Neural progenitor cell (in vitro differentiated cells): ENCODE measurements at regions not wholly inside any gene's neighbourhood (a gene's known extent, or its start where the extent isn't known, plus 50 kb on each side); places are given as distances from the start of the nearest gene placed in this dataset.

Source experiments
- DNase-seq: peaks from one replicate; pipeline ENCODE4 v3.0.0-alpha.2; 2016; ENCODE audit warnings: low spot score
- H2AFZ ChIP-seq: fragments of 200-600 bp; sonication (generic); replicated peaks from 2 replicates; pipeline ENCODE4 v1.6.1; 2016; ENCODE audit warnings: antibody characterized with exemption
- H3F3A ChIP-seq: fragments of 200-600 bp; sonication (generic); 2 replicates; pipeline ENCODE4 v1.6.1; 2016; ENCODE audit warnings: antibody characterized with exemption, low read depth
- H3K27ac ChIP-seq: fragments of 200-600 bp; sonication (generic); 2 replicates; pipeline ENCODE4 v1.5.1; 2016; ENCODE audit warnings: mild to moderate bottlenecking
- H3K27me3 ChIP-seq: fragments of 200-600 bp; sonication (generic); 2 replicates; pipeline ENCODE4 v1.6.1; 2016; ENCODE audit warnings: mild to moderate bottlenecking, moderate library complexity
- H3K36me3 ChIP-seq: fragments of 200-600 bp; sonication (generic); 2 replicates; pipeline ENCODE4 v1.5.1; 2016
- H3K4me1 ChIP-seq: fragments of 200-600 bp; sonication (generic); 2 replicates; pipeline ENCODE4 v1.6.1; 2016; ENCODE audit warnings: mixed run types
- H3K4me2 ChIP-seq: fragments of 200-600 bp; sonication (generic); 2 replicates; pipeline ENCODE4 v1.6.1; 2016
- H3K4me3 ChIP-seq: fragments of 200-600 bp; sonication (generic); 2 replicates; pipeline ENCODE4 v1.5.1; 2016
- H3K79me2 ChIP-seq: fragments of 200-600 bp; sonication (generic); 2 replicates; pipeline ENCODE4 v1.6.1; 2016; ENCODE audit warnings: low read depth
- H3K9ac ChIP-seq: fragments of 200-600 bp; sonication (generic); 2 replicates; pipeline ENCODE4 v1.6.1; 2016
- H3K9me3 ChIP-seq: fragments of 200-600 bp; sonication (generic); 2 replicates; pipeline ENCODE4 v1.5.1; 2016; ENCODE audit warnings: low read depth
- H4K20me1 ChIP-seq: fragments of 200-600 bp; sonication (generic); 2 replicates; pipeline ENCODE4 v1.6.1; 2016; ENCODE audit warnings: low read depth
- H3K27ac Mint-ChIP-seq: 3 replicates; pipeline ENCODE4 v1.8.0; 2021; ENCODE audit warnings: mixed read lengths
- H3K27me3 Mint-ChIP-seq: 2 replicates; pipeline ENCODE4 v1.8.0; 2022; ENCODE audit warnings: low read depth, mild to moderate bottlenecking, inconsistent platforms, moderate library complexity, mixed read lengths; ENCODE audit not compliant: insufficient read depth
- H3K36me3 Mint-ChIP-seq: 3 replicates; pipeline ENCODE4 v1.8.0; 2021; ENCODE audit warnings: mixed read lengths
- H3K4me1 Mint-ChIP-seq: 3 replicates; pipeline ENCODE4 v1.8.0; 2021; ENCODE audit warnings: mixed read lengths
- H3K4me3 Mint-ChIP-seq: 3 replicates; pipeline ENCODE4 v1.8.0; 2021; ENCODE audit warnings: mild to moderate bottlenecking, moderate library complexity, mixed read lengths
- H3K9me3 Mint-ChIP-seq: 3 replicates; pipeline ENCODE4 v1.8.0; 2020; ENCODE audit warnings: mixed read lengths
- CTCF ChIP-seq: fragments of 200-600 bp; sonication (generic); IDR thresholded peaks from 2 replicates; pipeline ENCODE4 v1.5.1; 2017; ENCODE audit warnings: antibody characterized with exemption, mild to moderate bottlenecking
- EZH2 ChIP-seq: fragments of 200-600 bp; sonication (generic); IDR thresholded peaks from 2 replicates; pipeline ENCODE4 v1.6.1; 2017; ENCODE audit warnings: antibody characterized with exemption, mild to moderate bottlenecking, moderate library complexity
- EZH2phosphoT487 ChIP-seq: fragments of 200-600 bp; sonication (generic); IDR thresholded peaks from 2 replicates; pipeline ENCODE4 v1.6.1; 2017; ENCODE audit warnings: antibody characterized with exemption

GRCh38 chr20:59110607-59111006 is 53.0 kb upstream of the ZNF831 start:
- Histone ChIP-seq H3K27ac (no peak overlapping the region), H3K4me2 (no peak overlapping the region), H3K9ac (no peak overlapping the region), H3K9me3 (no peaks in the 10 kb centered on the region), H3K27me3 (no peaks in the 10 kb centered on the region), H3K4me1 (no peaks in the 10 kb centered on the region), H3K79me2 (no peaks in the 10 kb centered on the region), H4K20me1 (no peaks in the 10 kb centered on the region), H3K4me3 (no peak overlapping the region), H3K36me3 (no peaks in the 10 kb centered on the region), H3F3A (no peaks in the 10 kb centered on the region), H2AFZ (no peak overlapping the region)
- Mint-ChIP-seq H3K27ac (no peak overlapping the region), H3K27me3 (peaks cover 2% of the 10 kb centered on the region), H3K4me1 (peaks cover 2% of the 10 kb centered on the region), H3K9me3 (peaks cover 4% of the 10 kb centered on the region), H3K4me3 (no peak overlapping the region), H3K36me3 (no peaks in the 10 kb centered on the region)
- no peak for DNase-seq
- no peak for TF ChIP-seq CTCF
- no peak for TF ChIP-seq EZH2phosphoT487
- TF ChIP-seq EZH2: no peak

- Mint-ChIP-seq H3K4me1 (peaks cover 13% of the 10 kb centered on the region), H3K36me3 (no peaks in the 10 kb centered on the region), H3K4me3 (no peak overlapping the region), H3K27ac (no peak overlapping the region), H3K9me3 (no peaks in the 10 kb centered on the region), H3K27me3 (peaks cover 2% of the 10 kb centered on the region)
- Histone ChIP-seq H3K4me2 (no peak overlapping the region), H3K27me3 (no peaks in the 10 kb centered on the region), H3K4me3 (no peak overlapping the region), H3K9ac (no peak overlapping the region), H3K27ac (no peak overlapping the region), H2AFZ (no peak overlapping the region), H3K4me1 (no peaks in the 10 kb centered on the region), H4K20me1 (no peaks in the 10 kb centered on the region), H3K9me3 (no peaks in the 10 kb centered on the region), H3K36me3 (no peaks in the 10 kb centered on the region), H3F3A (no peaks in the 10 kb centered on the region), H3K79me2 (no peaks in the 10 kb centered on the region)
- TF ChIP-seq EZH2 (no peak), CTCF (no peak), EZH2phosphoT487 (no peak)
- DNase-seq: no peak
These were observed 58.0 kb upstream of the ZNF831 start for GRCh38 chr20:59105581-59105980.

- Histone ChIP-seq H3K9me3 (no peaks in the 10 kb centered on the region), H3K79me2 (no peaks in the 10 kb centered on the region), H3K36me3 (no peaks in the 10 kb centered on the region), H3K4me2 (no peak overlapping the region), H3K27ac (no peak overlapping the region), H2AFZ (no peak overlapping the region), H3K27me3 (no peaks in the 10 kb centered on the region), H3F3A (no peaks in the 10 kb centered on the region), H3K4me3 (no peak overlapping the region), H3K9ac (no peak overlapping the region), H3K4me1 (no peaks in the 10 kb centered on the region), H4K20me1 (no peaks in the 10 kb centered on the region)
- H3K9me3 Mint-ChIP-seq: no peaks in the 10 kb centered on the region
- no peak for DNase-seq
- no peaks in the 10 kb centered on the region for H3K36me3 Mint-ChIP-seq
- peaks cover 13% of the 10 kb centered on the region for H3K4me1 Mint-ChIP-seq
- TF ChIP-seq EZH2: no peak
- TF ChIP-seq EZH2phosphoT487: no peak
- no peak for TF ChIP-seq CTCF
- H3K27ac Mint-ChIP-seq: no peak overlapping the region
- peaks cover 2% of the 10 kb centered on the region for H3K27me3 Mint-ChIP-seq
- no peak overlapping the region for H3K4me3 Mint-ChIP-seq
These were observed 58.8 kb upstream of the ZNF831 start for GRCh38 chr20:59104831-59105230.
